Keratinocyte (primary cell): ENCODE measurements at regions not wholly inside any gene's neighbourhood (a gene's known extent, or its start where the extent isn't known, plus 50 kb on each side); places are given as distances from the start of the nearest gene placed in this dataset.
A peak's percentile ranks its signal among the peaks of the same experiment; 100 is the strongest.

Experiments used
- DNase-seq: peaks from one replicate; pipeline ENCODE4 v3.0.0-alpha.2; 2011; ENCODE audit warnings: low read depth, missing footprints, low spot score
- FAIRE-seq: peaks from 2 replicates; lab custom pipeline; 2011; peaks lifted over from hg19 to GRCh38; lab: Jason Lieb, UNC
- H2AFZ ChIP-seq: 2 replicates; pipeline ENCODE4 v1.6.0; 2012; ENCODE audit warnings: low read length, control low read depth, inconsistent platforms; ENCODE audit not compliant: control insufficient read depth
- H3K27ac ChIP-seq: 2 replicates; pipeline ENCODE4 v1.5.1; 2011; ENCODE audit warnings: low read length; ENCODE audit not compliant: control insufficient read depth, insufficient read depth
- H3K27me3 ChIP-seq: 3 replicates; pipeline ENCODE4 v1.6.0; 2011; ENCODE audit warnings: low read length; ENCODE audit not compliant: control insufficient read depth, insufficient read depth; ENCODE audit errors: extremely low read depth
- H3K36me3 ChIP-seq, 2 experiments: 2 replicates in 1 of 2; 3 replicates in 1 of 2; pipeline ENCODE4 v1.5.1; 2011; ENCODE audit warnings: low read length in 2 of 2, mild to moderate bottlenecking in 1 of 2; ENCODE audit not compliant: control insufficient read depth in 2 of 2, insufficient read depth in 2 of 2; ENCODE audit errors: extremely low read depth in 1 of 2
- H3K4me1 ChIP-seq: 3 replicates; pipeline ENCODE4 v1.5.1; 2011; ENCODE audit warnings: low read length; ENCODE audit not compliant: control insufficient read depth, insufficient read depth; ENCODE audit errors: extremely low read depth
- H3K4me2 ChIP-seq: 3 replicates; pipeline ENCODE4 v1.6.0; 2011; ENCODE audit warnings: low read depth, low read length; ENCODE audit not compliant: control insufficient read depth, insufficient read depth; ENCODE audit errors: extremely low read depth
- H3K4me3 ChIP-seq, 3 experiments: fragments of 200-600 bp in 1 of 3; sonication (generic) in 1 of 3; 2 replicates in 2 of 3; 3 replicates in 1 of 3; pipeline ENCODE4 v1.5.1; 2011 to 2016; ENCODE audit warnings: low read length in 3 of 3, mild to moderate bottlenecking in 3 of 3, control low read depth in 2 of 3, inconsistent platforms in 1 of 3, low read depth in 1 of 3, mixed read lengths in 1 of 3, mixed run types in 1 of 3, moderate library complexity in 1 of 3; ENCODE audit not compliant: control insufficient read depth in 2 of 3, insufficient read depth in 2 of 3; ENCODE audit errors: extremely low read depth in 1 of 3
- H3K79me2 ChIP-seq: 2 replicates; pipeline ENCODE4 v1.6.0; 2012; ENCODE audit warnings: low read length; ENCODE audit not compliant: control insufficient read depth, insufficient read depth
- H3K9ac ChIP-seq: 3 replicates; pipeline ENCODE4 v1.6.0; 2011; ENCODE audit warnings: low read length; ENCODE audit not compliant: control insufficient read depth, insufficient read depth; ENCODE audit errors: extremely low read depth
- H3K9me1 ChIP-seq: 3 replicates; pipeline ENCODE4 v1.6.0; 2011; ENCODE audit warnings: low read length; ENCODE audit not compliant: control insufficient read depth, insufficient read depth; ENCODE audit errors: extremely low read depth
- H3K9me3 ChIP-seq: 2 replicates; pipeline ENCODE4 v1.5.1; 2012; ENCODE audit warnings: low read depth, low read length; ENCODE audit not compliant: control insufficient read depth
- H4K20me1 ChIP-seq: 3 replicates; pipeline ENCODE4 v1.6.0; 2011; ENCODE audit warnings: low read length; ENCODE audit not compliant: control insufficient read depth, insufficient read depth; ENCODE audit errors: extremely low read depth
- CTCF ChIP-seq, 3 experiments: IDR thresholded peaks in 1 of 3; conservative IDR thresholded peaks in 1 of 3; optimal IDR thresholded peaks in 1 of 3; 2 replicates in 2 of 3; 3 replicates in 1 of 3; pipeline versions ENCODE3 to v1.5.1; 2011; ENCODE audit warnings: low read length in 3 of 3, mild to moderate bottlenecking in 3 of 3, moderate library complexity in 2 of 3, control low read depth in 1 of 3, inconsistent platforms in 1 of 3; ENCODE audit not compliant: insufficient read depth in 2 of 3; ENCODE audit errors: extremely low read depth in 1 of 3
- EZH2 ChIP-seq: IDR thresholded peaks from one replicate; pipeline ENCODE4 v1.6.1; 2012; ENCODE audit warnings: inconsistent platforms, mild to moderate bottlenecking, low read length, moderate library complexity
- dilution Hi-C: fragments of 300-500 bp; cut with MboI; formaldehyde crosslinking; loops from one replicate; pipeline ENCODE4 v1.7.0; 2020; ENCODE audit warnings: low sequenced_read_pairs; ENCODE audit not compliant: extremely low pct_ligation_motif_present

GRCh38 chr2:236714080-236714479 lies 144.5 kb downstream of the ACKR3 start:
- TF ChIP-seq EZH2 = no peak
- no peak for TF ChIP-seq CTCF (optimal IDR thresholded peaks at IDR 0.05 in 1 of 3, IDR thresholded peaks at IDR 0.05 in 1 of 3, conservative IDR thresholded peaks at IDR 0.05 in 1 of 3; ENCODE audit: extremely low read depth in 1 of 3, insufficient read depth in 2 of 3, low read length in 3 of 3)
- no peak overlapping the region for H3K27ac ChIP-seq
- H3K9me3 ChIP-seq = no peaks in the 10 kb centered on the region
- no peaks in the 10 kb centered on the region for H3K36me3 ChIP-seq
- dilution Hi-C loops = no loop called here
- peak overlapping the region; percentile 18 for H3K4me2 ChIP-seq
- H3K79me2 ChIP-seq = no peaks in the 10 kb centered on the region
- no peaks in the 10 kb centered on the region for H4K20me1 ChIP-seq
- H3K27me3 ChIP-seq = no peaks in the 10 kb centered on the region
- H3K9ac ChIP-seq = no peak overlapping the region
- H2AFZ ChIP-seq = peak overlapping the region; percentile 82
- peaks cover 39% of the 10 kb centered on the region for H3K4me1 ChIP-seq
- no peak overlapping the region for H3K4me3 ChIP-seq
- no peaks in the 10 kb centered on the region for H3K9me1 ChIP-seq
- FAIRE-seq (no peak), DNase-seq (no peak)

- Histone ChIP-seq H3K27ac (no peak overlapping the region), H3K4me3 (no peak overlapping the region), H3K9ac (no peak overlapping the region), H4K20me1 (no peaks in the 10 kb centered on the region), H3K4me2 (no peak overlapping the region), H3K9me1 (no peaks in the 10 kb centered on the region), H3K36me3 (no peaks in the 10 kb centered on the region), H2AFZ (no peak overlapping the region), H3K27me3 (no peaks in the 10 kb centered on the region), H3K9me3 (no peaks in the 10 kb centered on the region), H3K4me1 (peaks cover 39% of the 10 kb centered on the region), H3K79me2 (no peaks in the 10 kb centered on the region)
- FAIRE-seq = no peak
- DNase-seq = no peak
- dilution Hi-C loops = no loop called here
- no peak for TF ChIP-seq CTCF (optimal IDR thresholded peaks at IDR 0.05 in 1 of 3, IDR thresholded peaks at IDR 0.05 in 1 of 3, conservative IDR thresholded peaks at IDR 0.05 in 1 of 3; ENCODE audit: extremely low read depth in 1 of 3, insufficient read depth in 2 of 3, low read length in 3 of 3)
Observed at GRCh38 chr2:236715077-236715476, 145.5 kb downstream of the ACKR3 start.
